ENCODE measurements at regions not wholly inside any gene's neighbourhood (a gene's known extent, or its start where the extent isn't known, plus 50 kb on each side); places are given as distances from the start of the nearest gene placed in this dataset.

DNA sequence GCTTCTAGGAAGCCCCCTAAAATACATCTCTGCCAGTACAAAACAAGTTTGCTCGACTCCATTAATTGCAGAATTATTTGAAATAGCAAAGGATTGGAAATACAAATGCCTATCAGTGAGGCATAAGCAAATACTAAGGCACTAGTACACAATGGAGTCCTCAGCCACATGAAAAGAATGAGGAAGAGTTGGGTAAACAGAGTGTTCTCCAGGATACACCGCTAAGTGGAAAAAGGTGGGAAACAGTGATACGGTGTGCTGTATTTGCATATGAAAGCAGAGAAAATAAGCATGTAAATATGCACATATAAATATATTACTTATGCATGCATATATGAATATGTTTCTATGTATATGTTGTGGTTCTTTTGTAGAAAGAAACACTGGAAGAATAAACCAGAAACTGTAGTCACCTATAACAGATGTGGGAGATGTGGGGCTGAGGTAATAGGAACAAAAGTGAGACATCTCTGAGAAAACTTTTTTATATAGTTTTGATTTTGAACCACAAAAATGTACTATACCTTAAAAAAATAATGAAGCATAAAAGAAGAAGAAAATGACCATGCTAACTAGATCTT is 143.4 kb upstream of the MYLIP start:
- Histone ChIP-seq H3K9me3 (ENCODE audit: low read length) (no peaks in the 10 kb centered on the region), H3K27ac (ENCODE audit: low read depth, low read length, poor library complexity, severe bottlenecking) (no peak overlapping the region), H3K4me3 (ENCODE audit: low read depth, low read length, poor library complexity, severe bottlenecking) (no peak overlapping the region), H4K20me1 (ENCODE audit: insufficient read depth, low read length) (no peaks in the 10 kb centered on the region), H3K4me1 (ENCODE audit: insufficient read depth, low read length, poor library complexity, severe bottlenecking) (no peaks in the 10 kb centered on the region), H3K4me2 (ENCODE audit: low read length) (no peak overlapping the region), H3K9me2 (ENCODE audit: insufficient read depth, low read length) (no peaks in the 10 kb centered on the region), H3K79me2 (ENCODE audit: insufficient read depth, low read depth, low read length) (no peaks in the 10 kb centered on the region), H3K36me3 (ENCODE audit: insufficient read depth, low read length) (no peaks in the 10 kb centered on the region), H2AFZ (ENCODE audit: low read length) (no peak overlapping the region)
- CTCF ChIA-PET (ENCODE audit: unreplicated experiment) = no interaction called here
- POLR2A ChIA-PET = interaction anchor here (0.9 kb wide), 1 partner anchor 10 kb away, joined by 4 read pairs; no protein-coding TSS in a partner anchor
- BruUV-seq (replicated peaks) = no TSS peak
- no peak for TF ChIP-seq EZH2phosphoT487 (IDR thresholded peaks at IDR 0.05; ENCODE audit: borderline replicate concordance, low read depth, low read length)
- TF ChIP-seq, protein P1, sequence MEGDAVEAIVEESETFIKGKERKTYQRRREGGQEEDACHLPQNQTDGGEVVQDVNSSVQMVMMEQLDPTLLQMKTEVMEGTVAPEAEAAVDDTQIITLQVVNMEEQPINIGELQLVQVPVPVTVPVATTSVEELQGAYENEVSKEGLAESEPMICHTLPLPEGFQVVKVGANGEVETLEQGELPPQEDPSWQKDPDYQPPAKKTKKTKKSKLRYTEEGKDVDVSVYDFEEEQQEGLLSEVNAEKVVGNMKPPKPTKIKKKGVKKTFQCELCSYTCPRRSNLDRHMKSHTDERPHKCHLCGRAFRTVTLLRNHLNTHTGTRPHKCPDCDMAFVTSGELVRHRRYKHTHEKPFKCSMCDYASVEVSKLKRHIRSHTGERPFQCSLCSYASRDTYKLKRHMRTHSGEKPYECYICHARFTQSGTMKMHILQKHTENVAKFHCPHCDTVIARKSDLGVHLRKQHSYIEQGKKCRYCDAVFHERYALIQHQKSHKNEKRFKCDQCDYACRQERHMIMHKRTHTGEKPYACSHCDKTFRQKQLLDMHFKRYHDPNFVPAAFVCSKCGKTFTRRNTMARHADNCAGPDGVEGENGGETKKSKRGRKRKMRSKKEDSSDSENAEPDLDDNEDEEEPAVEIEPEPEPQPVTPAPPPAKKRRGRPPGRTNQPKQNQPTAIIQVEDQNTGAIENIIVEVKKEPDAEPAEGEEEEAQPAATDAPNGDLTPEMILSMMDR (conservative IDR thresholded peaks at IDR 0.05; ENCODE audit: low read length) = no peak
- no peak for DNase-seq (ENCODE audit: low spot score)
- intact Hi-C loops (cut with micrococcal nuclease; ENCODE audit: unreplicated experiment) = no loop called here

DNA sequence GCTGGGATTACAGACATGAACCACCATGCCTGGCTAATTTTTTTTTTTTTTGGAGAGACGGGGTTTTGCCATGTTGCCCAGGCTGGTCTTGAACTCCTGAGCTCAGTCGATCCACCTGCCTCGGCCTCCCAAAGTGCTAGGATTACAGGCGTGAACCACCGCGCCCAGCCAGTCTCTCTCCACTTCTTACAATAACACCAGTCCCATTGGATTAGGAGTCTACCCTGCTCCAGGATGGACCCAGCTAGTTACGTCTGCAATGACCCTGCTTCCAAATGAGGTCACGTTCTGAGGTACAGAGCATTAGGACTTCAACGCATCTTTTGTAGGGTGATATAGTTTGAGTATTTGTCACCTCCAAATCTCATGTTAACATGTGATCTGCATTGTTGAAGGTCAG is 146.9 kb upstream of the MYLIP start:
- no peaks in the 10 kb centered on the region for H4K20me1 ChIP-seq (ENCODE audit: insufficient read depth, low read length)
- BruUV-seq (replicated peaks) = no TSS peak
- DNase-seq (ENCODE audit: low spot score) = no peak
- TF ChIP-seq, protein P1 (conservative IDR thresholded peaks at IDR 0.05; ENCODE audit: low read length) = no peak
- no peak for TF ChIP-seq EZH2phosphoT487 (IDR thresholded peaks at IDR 0.05; ENCODE audit: borderline replicate concordance, low read depth, low read length)
- H2AFZ ChIP-seq (ENCODE audit: low read length) = no peak overlapping the region
- ChIA-PET POLR2A (interaction anchor here (1.0 kb wide), 1 partner anchor 162 kb away, joined by 3 read pairs; no protein-coding TSS in a partner anchor), CTCF (ENCODE audit: unreplicated experiment) (interaction anchor here (0.7 kb wide), 1 partner anchor 324 kb away, joined by 5 read pairs; no protein-coding TSS in a partner anchor)
- no peaks in the 10 kb centered on the region for H3K4me1 ChIP-seq (ENCODE audit: insufficient read depth, low read length, poor library complexity, severe bottlenecking)
- intact Hi-C loops (cut with micrococcal nuclease; ENCODE audit: unreplicated experiment) = no loop called here
- no peaks in the 10 kb centered on the region for H3K79me2 ChIP-seq (ENCODE audit: insufficient read depth, low read depth, low read length)
- H3K4me3 ChIP-seq (ENCODE audit: low read depth, low read length, poor library complexity, severe bottlenecking) = no peak overlapping the region
- H3K9me2 ChIP-seq (ENCODE audit: insufficient read depth, low read length) = no peaks in the 10 kb centered on the region
- H3K36me3 ChIP-seq (ENCODE audit: insufficient read depth, low read length) = no peaks in the 10 kb centered on the region
- no peak overlapping the region for H3K4me2 ChIP-seq (ENCODE audit: low read length)
- no peaks in the 10 kb centered on the region for H3K9me3 ChIP-seq (ENCODE audit: low read length)
- H3K27ac ChIP-seq (ENCODE audit: low read depth, low read length, poor library complexity, severe bottlenecking) = no peak overlapping the region

DNA sequence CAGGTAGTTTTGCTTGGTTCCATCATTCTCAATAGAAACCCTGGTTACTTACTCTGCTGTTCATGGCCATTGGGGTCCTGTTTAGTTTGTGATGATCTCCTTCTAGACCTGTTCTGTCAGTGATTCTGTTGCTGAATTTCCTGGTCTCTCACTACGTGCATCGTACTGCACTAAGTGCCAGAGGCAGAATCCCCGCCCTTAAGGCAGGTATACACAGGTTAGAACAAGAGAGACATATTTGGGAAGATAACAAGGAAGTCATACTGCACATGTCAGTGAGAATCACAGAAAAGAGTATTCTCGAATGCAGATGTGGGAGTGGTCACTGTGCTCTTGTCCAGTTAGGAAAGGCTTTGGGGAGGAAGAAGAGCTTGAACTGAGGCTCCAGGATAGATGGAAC is 148.1 kb upstream of the MYLIP start:
- intact Hi-C loops (cut with micrococcal nuclease; ENCODE audit: unreplicated experiment) = no loop called here
- Histone ChIP-seq H3K4me1 (ENCODE audit: insufficient read depth, low read length, poor library complexity, severe bottlenecking) (no peaks in the 10 kb centered on the region), H3K27ac (ENCODE audit: low read depth, low read length, poor library complexity, severe bottlenecking) (no peak overlapping the region), H3K9me2 (ENCODE audit: insufficient read depth, low read length) (no peaks in the 10 kb centered on the region), H3K4me2 (ENCODE audit: low read length) (no peak overlapping the region), H2AFZ (ENCODE audit: low read length) (no peak overlapping the region), H3K36me3 (ENCODE audit: insufficient read depth, low read length) (no peaks in the 10 kb centered on the region), H3K9me3 (ENCODE audit: low read length) (no peaks in the 10 kb centered on the region), H3K79me2 (ENCODE audit: insufficient read depth, low read depth, low read length) (no peaks in the 10 kb centered on the region), H4K20me1 (ENCODE audit: insufficient read depth, low read length) (no peaks in the 10 kb centered on the region), H3K4me3 (ENCODE audit: low read depth, low read length, poor library complexity, severe bottlenecking) (no peak overlapping the region)
- TF ChIP-seq, protein P1 (conservative IDR thresholded peaks at IDR 0.05; ENCODE audit: low read length) = no peak
- TF ChIP-seq EZH2phosphoT487 (IDR thresholded peaks at IDR 0.05; ENCODE audit: borderline replicate concordance, low read depth, low read length) = no peak
- no TSS peak for BruUV-seq (replicated peaks)
- DNase-seq (ENCODE audit: low spot score) = no peak
- POLR2A ChIA-PET = interaction anchor here (0.8 kb wide), 1 partner anchor 12 kb away, joined by 3 read pairs; no protein-coding TSS in a partner anchor
- CTCF ChIA-PET (ENCODE audit: unreplicated experiment) = no interaction called here

All from OCI-LY7 (cell line).